NCI-H1436 (cell line): ENCODE measurements at regions not wholly inside any gene's neighbourhood (a gene's known extent, or its start where the extent isn't known, plus 50 kb on each side); places are given as distances from the start of the nearest gene placed in this dataset.
"Not testable (repeated sequence)": the region's sequence is repeated elsewhere in the genome, so short reads cannot be mapped to it uniquely, and the experiment has no call there.

Experiments used
- DNase-seq: peaks from one replicate; lab custom pipeline; 2025; lab: John Stamatoyannopoulos, UW

DNA sequence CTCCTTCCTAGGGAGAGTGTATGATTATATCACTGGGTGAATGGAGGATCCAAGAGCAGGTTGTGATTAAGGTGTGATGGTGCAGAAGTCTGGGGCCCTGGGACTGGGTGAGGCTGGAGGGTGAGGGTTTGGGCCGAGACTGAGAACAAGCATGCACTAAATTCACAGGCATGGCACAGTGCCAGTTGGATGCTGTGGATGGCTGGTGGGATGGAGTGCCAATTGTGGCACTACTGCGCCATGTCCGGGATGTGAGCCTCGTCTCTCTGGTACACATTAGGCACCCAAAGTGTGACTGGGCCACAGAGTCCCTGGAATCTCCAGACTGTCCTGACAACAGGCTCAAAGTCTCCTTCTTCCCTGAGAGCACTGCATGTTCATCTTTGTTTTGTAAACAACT, 208.1 kb downstream of the EMX2 start:
- DNase-seq = no peak

DNA sequence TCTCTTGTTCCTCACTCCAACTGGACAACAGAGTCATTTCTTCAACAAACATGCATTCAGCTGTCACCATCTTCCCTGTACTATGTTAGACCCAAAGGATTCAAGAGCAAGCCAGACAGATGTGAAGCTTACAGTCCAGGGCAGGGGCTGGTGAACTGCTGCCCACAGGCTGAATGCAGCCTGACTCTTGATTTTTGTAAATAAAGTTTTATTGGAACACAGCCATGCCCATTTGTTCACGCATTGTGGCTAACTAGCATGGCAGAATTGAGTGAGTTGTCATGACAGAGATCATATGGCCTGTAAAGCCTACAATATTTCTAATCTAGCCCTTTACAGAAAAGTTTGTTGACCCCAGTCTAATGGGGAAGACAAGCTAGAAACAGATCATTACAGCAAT, 208.7 kb downstream of the EMX2 start:
- DNase-seq = no peak

DNA sequence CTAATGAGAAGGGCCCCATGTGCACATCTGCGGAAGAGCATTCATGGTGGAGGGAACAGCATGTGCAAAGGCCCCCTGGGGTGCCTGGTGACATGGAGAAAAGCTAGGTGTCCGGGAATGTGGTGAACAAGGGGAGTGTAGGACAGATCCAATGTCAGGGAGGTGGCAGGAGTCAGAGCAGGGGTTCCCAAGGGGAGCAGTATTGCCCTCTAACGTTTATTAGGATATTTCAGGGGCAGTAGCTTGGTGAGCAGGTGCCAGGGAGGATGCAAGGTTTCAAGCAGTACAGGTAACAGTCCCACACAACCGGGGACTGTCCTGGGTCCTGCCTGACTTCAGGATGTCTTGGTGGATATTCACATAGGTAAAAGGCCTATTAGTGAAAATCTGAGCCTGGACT, 209.6 kb downstream of the EMX2 start:
- no peak for DNase-seq

- no peak for DNase-seq
Measured at GRCh38 chr10:117754770-117755658, 212.5 kb downstream of the EMX2 start.

- DNase-seq = no peak
Measured at GRCh38 chr10:117755659-117756014, 213.1 kb downstream of the EMX2 start.

- DNase-seq = peak; percentile 4
Measured at GRCh38 chr10:117757086-117757720, 214.7 kb downstream of the EMX2 start.

- DNase-seq = no peak
Measured at GRCh38 chr10:117759266-117759665, 216.7 kb downstream of the EMX2 start.

- no peak for DNase-seq
Measured at GRCh38 chr10:117761695-117762094, 219.1 kb downstream of the EMX2 start.

- no peak for DNase-seq
Measured at GRCh38 chr10:117762126-117762818, 219.7 kb downstream of the EMX2 start.

DNA sequence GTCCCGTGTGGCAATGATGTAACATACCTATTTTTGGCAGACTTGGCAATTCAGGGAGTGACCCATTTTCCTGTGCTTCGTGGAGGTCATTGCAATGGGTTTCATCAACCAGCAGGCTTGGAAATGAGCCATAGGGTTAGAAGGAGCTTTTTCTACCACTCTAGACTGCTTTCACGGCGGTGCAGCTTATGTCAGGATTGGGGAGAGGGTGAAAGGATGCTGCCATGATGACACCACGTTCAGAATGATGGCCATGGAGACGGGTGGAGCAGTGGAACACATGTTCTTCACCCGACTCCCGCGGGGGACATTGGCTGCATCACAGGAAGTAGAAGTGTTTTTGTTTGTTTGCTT, 220.2 kb downstream of the EMX2 start:
- peak; percentile 24 for DNase-seq

DNA sequence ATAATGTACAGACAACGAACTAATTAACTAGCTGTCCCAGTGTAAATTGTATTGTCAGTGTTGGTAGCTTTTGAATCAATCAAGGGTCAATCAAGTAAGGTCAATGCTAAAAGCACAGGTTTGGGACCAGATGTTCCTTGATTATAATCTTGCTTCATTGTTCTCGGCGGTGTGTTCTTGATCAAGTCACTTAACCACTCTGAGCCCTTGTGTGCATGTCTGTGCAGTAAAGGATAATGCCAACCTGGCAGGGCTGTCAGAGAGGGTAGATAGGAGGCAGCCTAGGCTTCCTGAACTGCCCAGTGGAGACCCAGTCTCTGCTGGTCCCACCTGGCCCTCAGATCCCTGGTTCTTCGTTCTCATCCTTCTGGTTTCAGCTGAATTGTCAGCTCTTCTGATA, 221.0 kb downstream of the EMX2 start:
- no peak for DNase-seq

GRCh38 chr10:117768333-117769042, 225.9 kb downstream of the EMX2 start:
- DNase-seq = no peak

DNA sequence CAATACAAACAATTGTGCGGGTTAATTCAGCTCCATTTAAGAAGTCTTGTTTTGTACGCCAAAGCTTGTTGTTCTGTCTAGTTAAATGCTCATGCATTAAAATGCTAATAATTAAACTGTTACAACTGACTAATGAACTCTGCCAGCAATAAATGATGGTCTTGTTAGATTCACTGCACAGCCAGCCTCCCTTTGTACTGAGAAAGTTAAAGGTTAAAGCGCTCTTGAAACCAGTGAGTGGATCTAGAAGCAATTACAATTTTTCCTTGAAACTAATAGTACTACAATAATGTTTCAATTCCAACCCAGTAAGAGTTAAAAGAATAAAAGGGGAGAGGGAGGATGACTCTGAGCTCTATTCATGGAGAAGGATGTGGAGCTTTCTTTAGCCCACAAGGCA, 233.0 kb downstream of the EMX2 start:
- no peak for DNase-seq

DNA sequence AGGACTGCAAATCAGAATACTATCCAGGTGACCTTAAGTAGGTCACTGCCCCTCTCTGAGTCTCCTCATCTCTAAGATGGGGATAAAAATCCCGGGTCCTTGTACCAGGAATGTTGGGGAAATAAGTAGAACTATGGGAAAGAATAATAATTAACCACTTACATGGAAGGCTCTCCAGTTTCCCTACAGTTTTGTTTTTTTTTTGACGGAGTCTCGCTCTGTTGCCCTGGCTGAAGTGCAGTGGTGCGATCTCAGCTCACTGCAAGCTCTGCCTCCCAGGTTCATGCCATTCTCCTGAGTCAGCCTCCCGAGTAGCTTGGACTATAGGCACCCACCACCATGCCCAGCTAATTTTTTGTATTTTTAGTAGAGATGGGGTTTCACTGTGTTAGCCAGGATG, 234.7 kb downstream of the EMX2 start:
- not testable (repeated sequence) for DNase-seq

DNA sequence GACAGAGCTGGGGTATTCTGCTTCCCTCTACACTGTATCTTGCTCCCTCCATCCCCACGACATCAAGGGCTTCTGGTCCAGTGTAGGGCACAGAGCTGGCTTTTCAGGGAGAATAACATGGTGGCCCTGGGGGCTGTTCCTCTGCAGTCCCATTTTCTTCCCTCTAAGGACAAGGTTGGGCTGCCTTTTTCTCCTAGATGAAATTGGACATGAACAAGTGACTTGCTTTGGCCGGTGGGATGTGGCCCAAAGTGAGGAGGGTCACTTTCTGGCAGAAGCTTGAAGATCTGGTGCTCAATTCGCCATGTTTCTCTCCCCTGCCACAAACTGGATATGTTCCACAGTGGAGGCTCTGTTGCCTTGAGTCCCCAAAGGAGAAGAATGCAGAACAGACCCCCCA, 235.7 kb downstream of the EMX2 start:
- DNase-seq = no peak

GRCh38 chr10:117780411-117780810, 237.9 kb downstream of the EMX2 start:
- DNase-seq = no peak

- no peak for DNase-seq
Measured at GRCh38 chr10:117781216-117781831, 238.8 kb downstream of the EMX2 start.

DNA sequence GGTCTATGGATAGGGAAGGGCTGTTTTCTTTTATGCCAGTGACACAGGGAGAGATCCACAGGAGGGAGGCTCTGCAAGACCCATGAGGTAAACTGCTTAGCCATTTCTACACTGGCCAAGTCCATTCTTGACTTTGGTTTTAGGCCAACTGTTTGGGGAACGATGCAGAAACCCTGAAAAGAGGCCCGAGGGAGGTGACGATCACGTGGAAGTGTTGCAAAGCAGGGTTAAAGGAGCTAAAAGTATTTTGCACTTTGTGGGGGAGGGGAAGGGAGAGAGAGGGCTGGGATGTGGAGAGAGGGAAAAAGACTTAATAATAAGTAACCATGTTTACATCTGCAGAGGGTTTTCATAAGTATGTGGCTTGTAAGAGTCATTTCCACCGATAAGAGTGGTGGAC, 239.7 kb downstream of the EMX2 start:
- no peak for DNase-seq

DNA sequence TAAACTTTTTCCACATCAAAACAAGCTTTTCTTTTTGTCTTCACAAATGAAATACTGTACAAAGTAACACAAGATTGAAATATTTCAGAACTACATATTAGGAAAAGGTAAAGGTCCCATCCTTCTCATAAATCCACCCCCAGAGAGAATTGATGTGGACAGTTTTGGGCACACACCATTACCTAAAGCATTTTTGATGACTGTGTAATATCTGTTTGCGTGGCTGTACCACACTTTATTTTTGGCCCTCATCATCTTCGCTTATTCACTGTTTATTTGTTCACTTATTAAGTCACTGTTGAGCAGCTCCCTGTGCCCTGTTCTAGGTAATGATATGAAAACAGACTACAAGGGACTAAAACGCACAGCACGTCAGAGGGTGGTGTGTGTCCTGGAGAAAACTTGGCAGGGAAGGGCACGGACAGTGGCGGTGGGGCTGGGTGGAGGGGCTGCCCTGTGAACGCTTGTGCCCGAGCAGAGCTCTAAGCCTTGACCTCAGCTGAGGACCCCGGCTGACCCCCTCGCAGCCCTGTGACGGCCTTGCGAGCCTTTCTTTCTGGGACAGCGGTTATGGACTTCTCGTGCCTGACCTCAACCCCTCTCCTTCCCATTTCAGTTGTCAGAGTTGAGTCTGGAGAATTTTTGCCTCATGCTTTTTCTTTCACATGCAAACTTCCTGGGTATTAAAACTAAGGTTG, 241.3 kb downstream of the EMX2 start:
- no peak for DNase-seq

- no peak for DNase-seq
Measured at GRCh38 chr10:117784776-117785175, 242.2 kb downstream of the EMX2 start.

GRCh38 chr10:117788911-117789310, 246.4 kb downstream of the EMX2 start:
- DNase-seq = no peak
